Spinal cord (tissue), 9 donors: ENCODE measurements at regions not wholly inside any gene's neighbourhood (a gene's known extent, or its start where the extent isn't known, plus 50 kb on each side); places are given as distances from the start of the nearest gene placed in this dataset.

Source experiments
- DNase-seq, 6 donors: peaks; one replicate each; pipeline versions ENCODE4 v3.0.0 to v3.0.0-alpha.2; 2013 to 2015; ENCODE audit warnings: low spot score in 6 of 6, low read depth in 4 of 6
- H3K27ac ChIP-seq: one replicate; pipeline ENCODE4 v1.5.1; 2013; ENCODE audit warnings: low read depth, low read length, control low read depth
- H3K27me3 ChIP-seq: one replicate; pipeline ENCODE4 v1.6.1; 2013; ENCODE audit warnings: low read length; ENCODE audit not compliant: control insufficient read depth, insufficient read depth
- H3K36me3 ChIP-seq: one replicate; pipeline ENCODE4 v1.6.1; 2013; ENCODE audit warnings: low read length; ENCODE audit not compliant: control insufficient read depth, insufficient read depth
- H3K4me1 ChIP-seq: one replicate; pipeline ENCODE4 v1.6.1; 2013; ENCODE audit warnings: low read length; ENCODE audit not compliant: control insufficient read depth, insufficient read depth
- H3K4me3 ChIP-seq: one replicate; pipeline ENCODE4 v1.5.1; 2013; ENCODE audit warnings: low read depth, low read length, control low read depth
- H3K9me3 ChIP-seq: one replicate; pipeline ENCODE4 v1.6.1; 2013; ENCODE audit warnings: low read length; ENCODE audit not compliant: control insufficient read depth, insufficient read depth
- WGBS: methylation state at CpG from one replicate; pipeline ENCODE4 v1.1.5; 2013; ENCODE audit warnings: missing lambda C conversion rate; ENCODE audit not compliant: insufficient coverage; 5-methylcytosine and 5-hydroxymethylcytosine counted together
- donor health status: healthy.

GRCh38 chr12:93106910-93107309 is 177.8 kb upstream of the EEA1 start:
- H3K36me3 ChIP-seq = no peaks in the 10 kb centered on the region
- 20% methylated on average over 1 of the region's 2 CpGs for whole genome bisulfite sequencing
- no peaks in the 10 kb centered on the region for H3K27me3 ChIP-seq
- no peak overlapping the region for H3K4me3 ChIP-seq
- H3K9me3 ChIP-seq = no peaks in the 10 kb centered on the region
- no peak overlapping the region for H3K27ac ChIP-seq
- peaks cover 1% of the 10 kb centered on the region for H3K4me1 ChIP-seq
- no peak for DNase-seq

GRCh38 chr12:93107514-93108312 is 178.6 kb upstream of the EEA1 start:
- H3K4me1 ChIP-seq = no peaks in the 10 kb centered on the region
- H3K9me3 ChIP-seq = no peaks in the 10 kb centered on the region
- H3K36me3 ChIP-seq = no peaks in the 10 kb centered on the region
- H3K27ac ChIP-seq = no peak overlapping the region
- DNase-seq = no peak
- 78% methylated on average over 4 of the region's 5 CpGs for WGBS
- no peak overlapping the region for H3K4me3 ChIP-seq
- H3K27me3 ChIP-seq = no peaks in the 10 kb centered on the region

GRCh38 chr12:93108985-93109384 is 179.9 kb upstream of the EEA1 start:
- no CpG with 5 or more reads among the region's 3 CpGs for whole genome bisulfite sequencing
- Histone ChIP-seq H3K4me3 (no peak overlapping the region), H3K4me1 (no peaks in the 10 kb centered on the region), H3K27ac (no peak overlapping the region), H3K27me3 (no peaks in the 10 kb centered on the region), H3K36me3 (no peaks in the 10 kb centered on the region), H3K9me3 (no peaks in the 10 kb centered on the region)
- peak in 1 of 6 donors; percentile 49 for DNase-seq

GRCh38 chr12:93109551-93110203 is 180.6 kb upstream of the EEA1 start:
- peak overlapping the region; percentile 13 for H3K27ac ChIP-seq
- no peaks in the 10 kb centered on the region for H3K4me1 ChIP-seq
- H3K27me3 ChIP-seq = no peaks in the 10 kb centered on the region
- no peaks in the 10 kb centered on the region for H3K9me3 ChIP-seq
- peak in 2 of 6 donors; percentile 35 to 82 for DNase-seq
- H3K4me3 ChIP-seq = no peak overlapping the region
- 0% methylated on average over 1 of the region's 4 CpGs for WGBS
- no peaks in the 10 kb centered on the region for H3K36me3 ChIP-seq

GRCh38 chr12:93111773-93112172 is 182.7 kb upstream of the EEA1 start:
- Histone ChIP-seq H3K9me3 (no peaks in the 10 kb centered on the region), H3K36me3 (no peaks in the 10 kb centered on the region), H3K27ac (no peak overlapping the region), H3K4me3 (no peak overlapping the region), H3K4me1 (no peaks in the 10 kb centered on the region), H3K27me3 (no peaks in the 10 kb centered on the region)
- no CpG with 5 or more reads among the region's 2 CpGs for whole genome bisulfite sequencing
- DNase-seq = no peak

GRCh38 chr12:93113317-93114006 is 184.4 kb upstream of the EEA1 start:
- Histone ChIP-seq H3K4me1 (no peaks in the 10 kb centered on the region), H3K27me3 (no peaks in the 10 kb centered on the region), H3K27ac (no peak overlapping the region), H3K36me3 (no peaks in the 10 kb centered on the region), H3K4me3 (no peak overlapping the region), H3K9me3 (no peaks in the 10 kb centered on the region)
- 71% methylated on average over 1 of the region's 2 CpGs for WGBS
- DNase-seq = no peak

- H3K27me3 ChIP-seq = no peaks in the 10 kb centered on the region
- H3K4me3 ChIP-seq = no peak overlapping the region
- no peak overlapping the region for H3K27ac ChIP-seq
- H3K36me3 ChIP-seq = no peaks in the 10 kb centered on the region
- 89% methylated on average over 2 of the region's 6 CpGs for WGBS
- no peaks in the 10 kb centered on the region for H3K4me1 ChIP-seq
- DNase-seq = no peak
- H3K9me3 ChIP-seq = no peaks in the 10 kb centered on the region
These were observed 186.1 kb upstream of the EEA1 start for GRCh38 chr12:93115198-93115601.

GRCh38 chr12:93115646-93116045 is 186.6 kb upstream of the EEA1 start:
- no peaks in the 10 kb centered on the region for H3K27me3 ChIP-seq
- 88% methylated on average over 2 of the region's 4 CpGs for WGBS
- H3K4me3 ChIP-seq = no peak overlapping the region
- H3K27ac ChIP-seq = no peak overlapping the region
- H3K4me1 ChIP-seq = no peaks in the 10 kb centered on the region
- H3K9me3 ChIP-seq = no peaks in the 10 kb centered on the region
- H3K36me3 ChIP-seq = no peaks in the 10 kb centered on the region
- DNase-seq = peak in 1 of 6 donors; percentile 45

GRCh38 chr12:93116632-93117031 is 187.5 kb upstream of the EEA1 start:
- WGBS = 100% methylated on average over 3 of the region's 4 CpGs
- Histone ChIP-seq H3K4me3 (no peak overlapping the region), H3K36me3 (no peaks in the 10 kb centered on the region), H3K27ac (no peak overlapping the region), H3K9me3 (no peaks in the 10 kb centered on the region), H3K27me3 (no peaks in the 10 kb centered on the region), H3K4me1 (no peaks in the 10 kb centered on the region)
- no peak for DNase-seq
